Fibroblast of the conjunctiva (primary cell): ENCODE measurements at regions not wholly inside any gene's neighbourhood (a gene's known extent, or its start where the extent isn't known, plus 50 kb on each side); places are given as distances from the start of the nearest gene placed in this dataset.
A peak's percentile ranks its signal among the peaks of the same experiment; 100 is the strongest.
"Not testable (repeated sequence)": the region's sequence is repeated elsewhere in the genome, so short reads cannot be mapped to it uniquely, and the experiment has no call there.

Experiments
- DNase-seq: peaks from one replicate; pipeline ENCODE4 v3.0.0-alpha.2; 2010; ENCODE audit warnings: low read depth

DNA sequence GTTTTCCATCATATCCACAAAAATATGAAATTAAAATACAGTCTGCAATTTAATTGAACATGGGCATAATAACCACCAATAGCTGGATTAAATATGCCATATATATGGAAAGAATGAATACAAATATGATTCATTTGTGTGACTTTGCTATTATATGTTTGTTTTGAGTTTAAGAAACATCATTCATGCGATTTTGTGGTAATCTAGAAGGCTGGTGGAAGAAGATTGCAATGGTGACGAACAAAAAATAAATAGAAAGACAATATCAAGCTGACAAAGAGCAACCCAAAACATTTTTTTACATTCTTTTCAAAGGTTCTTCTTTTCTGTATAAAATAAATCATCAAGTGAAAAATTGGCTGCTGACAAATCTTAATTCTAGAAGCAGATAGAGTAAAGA lies 610.0 kb downstream of the MAT2B start:
- no peak for DNase-seq

DNA sequence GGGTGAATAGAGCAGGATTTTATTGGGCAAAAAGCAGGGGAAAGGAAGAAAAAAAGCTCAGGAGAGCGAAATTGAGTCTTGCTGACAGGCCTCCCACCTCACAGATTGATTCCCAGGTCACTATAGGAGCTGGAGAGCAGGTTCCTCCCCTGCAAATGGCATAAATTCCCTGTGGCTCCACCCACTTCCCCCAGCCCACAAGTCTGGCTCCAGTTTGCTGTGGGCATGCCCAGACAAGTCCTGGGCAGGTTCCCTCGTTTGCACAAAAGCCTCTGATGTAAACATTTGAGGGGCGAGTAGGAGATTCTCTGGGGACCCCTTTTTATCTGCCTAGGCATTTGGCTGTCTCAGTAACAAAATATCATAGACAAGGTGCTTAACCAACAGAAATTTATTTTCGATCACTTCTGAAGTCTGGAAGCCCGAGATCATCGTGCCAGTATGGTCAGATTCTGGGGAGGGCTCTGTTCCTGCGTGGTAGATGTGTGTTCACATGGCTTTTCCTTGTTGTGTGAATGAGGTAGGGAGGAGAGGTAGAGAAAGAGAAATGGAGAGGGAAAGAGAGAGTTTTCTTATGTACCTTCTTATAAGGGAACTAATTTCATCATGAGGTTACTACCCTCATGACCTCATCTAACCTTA lies 614.5 kb downstream of the MAT2B start:
- DNase-seq, result peak; percentile 22

- DNase-seq, result no peak
Observed at GRCh38 chr5:164127527-164127926, 622.1 kb downstream of the MAT2B start.

- no peak for DNase-seq
Observed at GRCh38 chr5:164132358-164132757, 626.9 kb downstream of the MAT2B start.

- DNase-seq, result no peak
Observed at GRCh38 chr5:164137095-164137494, 631.7 kb downstream of the MAT2B start.

GRCh38 chr5:164139423-164139822 lies 634.0 kb downstream of the MAT2B start:
- DNase-seq, result no peak

GRCh38 chr5:164145458-164145857 lies 640.0 kb downstream of the MAT2B start:
- no peak for DNase-seq

DNA sequence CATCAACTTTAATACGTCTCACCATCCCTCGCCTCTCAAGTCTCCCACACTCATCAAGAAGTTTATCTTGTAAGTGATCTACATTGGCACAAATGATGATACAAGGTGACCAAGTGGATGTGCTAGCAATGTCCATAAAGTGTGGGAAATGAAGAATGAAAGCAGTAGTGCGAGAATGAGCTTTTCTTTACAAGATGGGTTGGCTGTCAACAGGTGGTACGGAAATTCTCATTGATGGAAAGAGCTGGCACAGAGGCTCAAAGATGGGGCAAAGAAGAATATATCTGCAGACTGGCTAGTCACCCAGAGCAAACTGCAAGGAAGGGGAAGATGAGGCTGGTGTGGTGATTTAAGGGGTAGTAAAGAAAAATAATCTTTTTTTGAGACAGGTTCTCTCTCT lies 640.8 kb downstream of the MAT2B start:
- DNase-seq, result no peak

GRCh38 chr5:164148292-164148691 lies 642.9 kb downstream of the MAT2B start:
- DNase-seq, result no peak

- DNase-seq, result not testable (repeated sequence)
Observed at GRCh38 chr5:164152539-164152938, 647.1 kb downstream of the MAT2B start.

GRCh38 chr5:164153469-164154172 lies 648.2 kb downstream of the MAT2B start:
- DNase-seq, result no peak

GRCh38 chr5:164170814-164171213 lies 665.4 kb downstream of the MAT2B start:
- no peak for DNase-seq

GRCh38 chr5:164175083-164175482 lies 669.7 kb downstream of the MAT2B start:
- DNase-seq, result peak; percentile 17

DNA sequence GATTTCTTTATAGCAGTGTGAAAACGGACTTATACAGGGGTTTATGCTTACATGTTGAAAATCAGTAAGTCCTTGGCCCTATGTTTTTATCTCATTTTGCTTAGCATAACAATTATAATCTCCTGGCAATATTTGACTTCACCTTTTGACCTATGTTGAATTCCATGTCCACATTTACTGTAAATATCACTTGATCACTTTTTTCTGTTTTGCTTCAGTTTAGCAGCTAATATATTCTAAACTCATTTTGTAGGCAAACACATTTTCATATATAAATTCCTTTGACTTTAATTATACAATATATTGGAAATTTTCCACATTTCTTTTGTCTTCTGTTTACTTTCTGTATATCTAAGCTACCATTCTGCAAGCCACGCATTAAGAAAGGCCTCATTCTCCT lies 674.0 kb downstream of the MAT2B start:
- no peak for DNase-seq

DNA sequence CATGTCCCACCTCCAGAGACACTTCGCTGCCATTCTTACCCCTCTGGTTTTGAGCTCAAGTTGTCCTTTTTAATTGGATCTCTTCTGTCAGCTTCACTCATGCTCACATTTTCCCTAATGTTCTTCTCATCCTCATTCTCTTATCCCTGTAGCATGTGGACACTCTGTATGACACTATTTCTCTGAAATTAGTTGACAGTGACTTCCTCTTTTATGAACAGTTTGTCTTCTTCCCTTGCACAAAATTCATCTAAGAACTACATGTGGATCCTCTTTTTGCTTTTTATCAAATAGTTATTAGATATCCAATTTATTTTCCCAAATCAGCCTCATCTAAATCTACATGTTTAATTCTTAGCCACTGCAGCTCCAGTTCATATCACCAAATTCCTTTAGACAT lies 676.2 kb downstream of the MAT2B start:
- DNase-seq, result no peak

DNA sequence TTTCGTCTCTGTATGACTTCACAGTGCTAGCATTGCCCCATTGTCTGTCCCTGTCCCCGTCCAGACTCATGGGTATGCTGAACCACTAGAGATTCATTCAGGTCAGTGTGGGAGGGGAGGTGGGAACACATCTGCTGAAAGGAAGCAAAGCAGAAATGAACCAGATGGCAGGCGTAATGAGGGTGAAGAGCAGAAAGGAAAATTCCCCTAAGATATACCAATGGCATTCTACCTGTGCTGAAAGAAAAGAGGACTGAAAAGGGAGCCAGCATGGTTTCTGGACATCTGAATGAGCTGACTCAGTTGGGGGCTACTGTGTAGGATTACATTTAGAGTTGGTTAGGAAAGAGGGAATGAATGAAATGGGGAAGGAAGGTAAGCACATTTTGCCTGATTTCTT lies 678.7 kb downstream of the MAT2B start:
- no peak for DNase-seq

- no peak for DNase-seq
Observed at GRCh38 chr5:164185000-164185399, 679.6 kb downstream of the MAT2B start.

GRCh38 chr5:164186550-164186949 lies 681.1 kb downstream of the MAT2B start:
- no peak for DNase-seq

DNA sequence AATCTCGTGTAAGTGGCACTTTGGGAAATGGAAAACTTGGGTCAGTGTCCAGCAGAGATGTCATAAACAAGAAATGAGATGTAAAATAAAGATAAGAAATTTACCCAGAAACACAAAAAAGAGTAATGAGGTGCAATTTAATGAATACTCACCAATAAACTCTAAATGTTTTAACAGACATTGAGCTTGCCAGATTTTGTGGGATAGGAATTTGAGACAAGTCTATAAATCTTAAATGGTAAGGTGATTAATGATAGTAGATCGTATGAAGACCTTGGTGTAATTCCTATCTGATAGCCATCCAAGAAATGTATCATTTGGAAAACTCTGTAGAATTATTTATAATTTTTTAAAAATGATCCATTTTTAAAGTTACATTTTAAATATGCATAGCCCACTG lies 682.4 kb downstream of the MAT2B start:
- no peak for DNase-seq

DNA sequence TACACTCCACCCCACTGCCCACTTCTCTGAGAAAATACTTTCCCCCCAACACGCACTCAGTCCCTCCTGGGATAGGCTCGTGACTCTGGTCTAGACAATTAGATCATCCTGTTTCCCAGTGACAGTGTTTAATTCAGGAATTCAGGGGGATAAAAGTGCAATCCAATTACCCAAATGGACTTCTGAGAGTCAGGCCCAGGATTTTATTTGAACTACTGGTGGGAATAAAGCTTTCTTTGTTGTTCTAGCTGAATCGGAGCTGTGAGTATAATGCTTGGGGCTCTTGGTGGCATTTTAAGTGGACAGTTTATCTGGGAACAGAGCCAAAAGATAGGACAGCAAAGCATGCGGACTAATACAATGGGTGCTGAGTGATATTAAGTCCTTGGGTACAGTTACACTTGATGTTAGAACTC lies 683.3 kb downstream of the MAT2B start:
- no peak for DNase-seq

DNA sequence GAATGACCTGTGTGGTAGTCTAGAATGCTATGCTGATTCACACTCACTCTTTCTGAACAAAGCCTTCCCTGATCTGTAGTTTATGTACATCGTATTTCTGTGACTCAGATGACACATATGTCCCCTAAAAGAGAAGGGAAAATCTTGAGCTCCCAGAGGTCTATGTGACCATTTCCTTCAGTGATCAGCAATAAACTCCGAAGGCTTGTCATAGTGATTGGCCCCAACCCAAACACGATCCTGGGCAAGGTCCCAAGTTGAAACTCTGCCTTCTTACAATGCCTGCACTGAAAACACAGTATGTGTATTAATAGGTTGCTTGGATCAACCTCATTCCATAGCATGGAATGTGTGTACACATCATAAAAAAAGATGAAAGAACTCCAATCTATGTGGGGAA lies 685.8 kb downstream of the MAT2B start:
- peak; percentile 23 for DNase-seq

DNA sequence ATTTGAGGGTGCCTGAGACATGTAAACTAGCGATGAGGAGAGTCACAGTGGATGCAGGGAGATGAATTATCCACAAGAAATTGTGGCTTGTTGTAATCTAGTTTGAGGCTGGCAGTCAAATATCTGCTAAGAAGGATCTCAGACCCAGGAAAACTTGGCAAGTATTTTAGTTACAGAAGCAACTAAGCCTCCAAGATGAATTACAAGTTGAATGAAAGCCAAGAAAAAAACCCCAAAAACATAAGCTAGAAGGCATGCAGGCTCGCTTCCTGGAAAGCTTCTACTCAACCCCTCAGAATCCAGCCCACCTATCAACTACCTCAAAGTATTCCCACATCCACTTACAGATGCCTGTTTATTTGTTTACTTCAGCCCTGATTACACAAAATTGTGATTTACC lies 696.9 kb downstream of the MAT2B start:
- DNase-seq, result no peak

DNA sequence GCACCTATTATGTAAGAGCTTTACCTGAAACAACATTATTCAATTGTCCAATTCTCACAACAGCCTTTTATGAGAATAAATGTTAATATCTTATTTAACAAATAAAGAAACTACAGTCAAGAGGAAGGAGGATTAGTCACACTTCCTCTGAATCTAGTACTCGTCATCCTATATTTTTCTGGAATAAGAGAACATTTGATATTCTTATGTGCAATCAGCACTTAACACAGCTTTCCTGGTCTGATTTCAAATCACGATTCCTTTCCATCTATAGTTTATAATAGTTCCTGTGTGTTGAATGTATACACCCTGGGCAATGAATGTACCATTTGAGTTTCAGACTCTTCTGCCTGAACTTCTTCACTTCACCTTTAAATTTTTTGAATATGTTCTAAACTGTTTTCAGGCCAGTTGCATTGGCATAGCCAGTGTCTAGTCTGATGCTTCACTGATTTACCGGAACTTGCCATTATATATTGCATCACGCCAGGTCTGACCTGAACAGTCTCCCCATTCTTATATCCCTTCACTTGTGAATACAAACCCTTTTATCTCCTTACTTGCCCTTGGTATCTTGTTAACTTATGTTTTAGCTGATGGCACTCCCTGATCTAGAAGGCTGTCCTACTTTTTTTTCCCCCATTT lies 698.3 kb downstream of the MAT2B start:
- no peak for DNase-seq
